GM19035 (cell line): ENCODE measurements at regions not wholly inside any gene's neighbourhood (a gene's known extent, or its start where the extent isn't known, plus 50 kb on each side); places are given as distances from the start of the nearest gene placed in this dataset.

Source experiments
- ATAC-seq: cut with Tn5 transposase; IDR thresholded peaks from one replicate; pipeline ENCODE4 v1.9.1; 2021; ENCODE audit not compliant: unreplicated experiment

- ATAC-seq: no peak
Observed at GRCh38 chr3:98969295-98969694, 67.8 kb upstream of the DCBLD2 start.

GRCh38 chr3:98968824-98969223 is 67.3 kb upstream of the DCBLD2 start:
- no peak for ATAC-seq

GRCh38 chr3:98968347-98968746 is 66.9 kb upstream of the DCBLD2 start:
- ATAC-seq: no peak

- no peak for ATAC-seq
Observed at GRCh38 chr3:98967758-98968157, 66.3 kb upstream of the DCBLD2 start.

DNA sequence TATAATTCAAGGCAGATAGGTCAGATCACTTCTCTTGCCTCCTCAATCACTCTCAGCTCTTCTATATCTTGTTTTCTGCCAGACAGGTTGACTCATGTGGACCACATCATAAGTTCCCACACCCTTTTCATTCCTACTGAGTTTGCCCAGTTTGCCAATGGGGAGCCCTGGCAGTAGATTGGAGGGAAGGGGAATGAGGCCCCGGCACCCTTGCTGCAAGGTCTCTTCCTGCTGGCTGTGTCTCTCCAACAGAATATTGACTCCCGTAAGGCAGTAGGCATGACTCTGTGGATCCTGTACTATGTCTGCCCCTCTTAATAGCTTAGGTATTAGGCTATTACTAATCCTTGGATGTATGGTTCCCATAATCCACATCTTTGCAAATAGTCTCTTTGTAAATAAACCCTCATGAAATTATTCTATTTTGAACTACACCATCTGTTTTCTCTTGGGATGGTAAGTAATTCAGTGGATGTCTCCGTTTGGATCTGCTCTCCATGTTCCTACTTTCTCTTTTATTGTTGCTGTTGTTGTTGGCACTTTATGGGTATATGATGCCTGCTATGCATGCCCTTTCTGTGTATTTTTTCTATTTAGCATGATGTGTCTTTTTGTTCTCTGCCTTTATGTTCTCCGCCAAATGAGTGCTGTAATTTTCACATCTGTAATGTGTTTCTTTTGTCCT is 65.5 kb upstream of the DCBLD2 start:
- ATAC-seq: no peak

DNA sequence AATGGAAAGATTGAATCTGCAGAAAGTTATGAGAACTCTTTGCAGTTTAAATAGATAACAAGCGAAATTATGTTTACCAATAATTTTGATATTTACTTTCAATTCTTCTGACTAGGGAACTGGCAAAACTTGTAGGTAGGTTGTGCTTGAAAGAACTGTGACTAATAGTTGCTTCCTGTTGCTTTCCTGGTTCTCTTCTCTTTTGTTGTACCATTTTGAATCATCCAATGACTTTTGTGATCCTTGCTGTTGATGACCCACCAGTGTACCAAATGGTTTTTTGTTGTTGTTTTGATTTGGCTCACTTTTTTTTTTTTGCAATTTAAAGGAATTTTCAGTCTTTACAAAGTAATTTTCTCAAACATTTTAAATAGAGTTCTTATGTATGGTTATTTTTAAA is 64.9 kb upstream of the DCBLD2 start:
- ATAC-seq: no peak

- no peak for ATAC-seq
Observed at GRCh38 chr3:98964784-98965183, 63.3 kb upstream of the DCBLD2 start.

GRCh38 chr3:98963546-98963945 is 62.1 kb upstream of the DCBLD2 start:
- no peak for ATAC-seq

- ATAC-seq: no peak
Observed at GRCh38 chr3:98962951-98963350, 61.5 kb upstream of the DCBLD2 start.

DNA sequence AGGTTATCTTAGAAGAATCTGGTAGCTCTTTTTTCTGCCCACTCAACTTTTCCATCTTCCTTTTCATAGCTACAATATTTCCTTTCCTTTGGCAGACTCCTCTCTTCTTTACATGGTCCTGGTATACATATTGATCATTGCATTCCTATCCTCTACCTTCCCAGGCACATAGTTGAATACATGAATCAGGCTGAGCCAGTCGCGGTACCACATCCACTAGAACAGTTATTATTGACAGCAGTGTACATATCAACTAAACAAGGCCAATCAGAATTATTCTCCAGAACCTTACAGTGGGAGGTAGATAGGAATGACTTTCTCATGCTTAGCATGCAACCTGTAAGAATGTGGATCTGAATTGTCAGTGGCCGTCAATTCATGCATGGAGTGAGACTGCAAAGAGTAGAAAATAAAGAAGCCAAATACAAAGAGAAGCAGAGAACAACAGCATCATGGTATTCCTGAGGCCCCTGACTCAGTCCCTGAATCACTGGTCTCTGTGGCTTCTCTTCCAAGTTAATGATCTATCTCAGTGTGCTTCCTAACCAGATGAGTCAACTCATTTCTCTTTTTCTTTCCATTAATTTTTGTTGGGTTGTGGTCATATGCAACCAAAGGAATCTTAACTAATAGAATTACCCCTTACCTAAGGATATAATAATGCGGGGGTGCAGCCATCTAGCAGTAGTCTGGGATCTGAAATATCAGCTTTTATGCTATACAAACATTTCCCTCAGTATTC is 60.9 kb upstream of the DCBLD2 start:
- ATAC-seq: no peak

DNA sequence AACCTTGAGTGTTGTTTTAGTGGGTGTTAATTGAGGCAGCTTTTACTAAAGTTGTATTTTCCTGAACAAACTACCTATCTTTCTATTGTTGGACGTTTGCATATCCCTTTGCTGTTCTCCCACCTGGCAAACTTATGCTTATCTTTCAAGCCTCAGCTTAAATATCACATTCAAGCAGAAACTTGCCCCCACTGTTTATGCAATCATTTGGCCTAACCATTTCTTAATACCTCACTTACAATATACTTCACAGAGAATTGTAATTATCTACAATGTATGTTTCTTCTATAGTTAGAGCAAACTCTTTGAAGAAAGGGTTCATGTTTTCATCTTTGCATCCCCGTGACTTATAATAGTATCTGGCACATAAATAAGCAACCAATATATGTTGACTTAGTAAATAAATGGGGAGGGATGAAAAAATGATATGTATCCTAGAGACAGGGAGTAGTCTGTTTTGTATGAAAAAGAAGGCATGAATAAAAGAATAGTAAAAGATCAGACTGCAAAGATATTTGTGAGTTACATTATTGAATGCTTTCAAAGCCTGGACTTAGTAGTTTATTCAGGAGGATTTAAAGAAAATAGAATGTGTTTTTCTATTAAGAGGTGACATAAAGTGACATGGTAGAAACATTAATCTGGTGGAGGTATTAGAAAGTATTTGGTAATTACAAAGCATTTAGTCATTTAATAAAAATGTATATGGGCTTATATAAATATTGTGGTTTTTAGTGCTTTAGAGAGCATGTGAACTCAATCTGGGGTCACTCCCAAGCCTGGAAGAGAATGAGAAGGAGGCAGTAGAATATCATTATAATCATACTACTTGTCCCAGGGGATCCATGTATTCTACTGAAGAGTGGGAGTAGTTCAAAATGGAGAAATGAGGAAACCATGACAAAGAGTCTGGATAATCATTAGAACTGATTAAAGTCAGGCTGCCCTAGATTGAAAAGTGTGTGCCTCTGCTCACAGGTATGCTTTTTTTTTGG is 60.0 kb upstream of the DCBLD2 start:
- ATAC-seq: no peak

DNA sequence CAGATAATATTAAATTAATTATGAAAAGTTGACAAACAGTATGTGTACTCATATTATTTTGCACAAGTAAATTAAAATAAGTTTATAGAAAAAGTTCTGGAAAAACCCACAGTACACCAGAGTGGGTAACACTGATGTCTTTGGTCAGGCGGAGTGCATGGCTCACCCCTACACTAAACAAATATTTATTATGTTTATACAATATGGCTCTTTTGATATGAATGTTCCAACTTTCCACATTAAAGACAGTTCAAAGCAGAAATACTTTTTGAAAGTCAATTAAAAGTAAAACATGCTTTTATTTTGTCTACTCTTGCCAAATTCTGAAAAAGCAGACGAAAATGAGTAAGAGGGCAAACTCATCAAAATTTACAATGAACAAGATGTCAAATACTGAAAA is 56.2 kb upstream of the DCBLD2 start:
- no peak for ATAC-seq

- no peak for ATAC-seq
Observed at GRCh38 chr3:98956008-98956407, 54.5 kb upstream of the DCBLD2 start.

DNA sequence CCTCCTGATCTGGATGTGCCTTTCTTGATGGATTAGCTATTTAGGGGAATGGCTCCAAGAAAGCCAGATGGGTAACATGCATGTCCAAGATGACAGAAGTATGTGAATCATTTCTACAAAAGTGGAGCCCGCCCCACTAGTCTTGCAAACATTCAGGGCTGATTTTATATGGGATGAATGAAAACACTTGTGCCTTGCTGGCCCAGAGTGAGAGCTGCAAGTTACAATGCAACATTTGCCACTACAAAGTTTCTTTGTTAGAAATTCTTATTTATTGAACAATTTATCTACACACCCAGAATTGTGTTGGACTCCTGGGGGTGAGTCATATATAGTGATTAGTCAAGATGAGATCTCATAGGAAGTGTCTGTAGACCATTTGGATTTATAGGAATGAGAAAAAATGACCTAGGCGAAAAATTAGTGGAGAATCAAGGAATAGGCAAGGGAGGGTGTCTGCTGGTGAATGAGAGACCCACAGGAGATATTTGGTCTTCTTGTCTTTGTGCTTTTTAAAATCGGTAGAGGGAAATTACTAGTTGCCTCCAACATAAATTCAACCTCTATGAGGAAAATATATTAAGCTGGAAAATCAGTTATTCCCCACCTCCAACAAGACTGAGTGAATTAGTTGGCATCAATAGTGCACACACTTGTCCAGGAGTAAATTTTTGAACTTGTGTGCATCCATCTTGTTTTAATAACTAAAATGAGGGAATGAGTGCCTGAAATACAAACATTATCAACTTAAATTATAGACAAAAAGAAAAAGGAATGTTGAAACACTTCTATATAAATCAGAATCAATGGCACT is 53.5 kb upstream of the DCBLD2 start:
- no peak for ATAC-seq

DNA sequence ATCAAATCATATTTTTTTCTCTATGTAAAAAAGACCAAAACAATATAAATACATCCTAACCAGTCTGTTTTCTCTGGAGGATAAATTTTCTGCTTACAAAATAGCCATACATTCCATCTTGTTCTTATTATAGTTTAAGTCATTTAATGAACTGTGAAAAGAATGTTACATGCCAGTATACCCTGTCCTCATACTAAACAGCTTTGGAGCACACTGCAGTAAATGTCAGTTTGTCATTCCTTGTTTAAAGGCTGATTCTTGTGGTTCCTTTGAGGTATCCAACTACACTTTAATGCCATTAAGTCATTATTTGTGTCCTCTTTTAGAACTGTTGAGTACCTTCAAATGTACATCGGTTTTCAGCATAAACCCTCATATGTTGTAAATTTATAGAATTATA is 52.7 kb upstream of the DCBLD2 start:
- ATAC-seq: no peak

- ATAC-seq: no peak
Observed at GRCh38 chr3:98952404-98952803, 50.9 kb upstream of the DCBLD2 start.
